Stomach (tissue), 8 donors: ENCODE measurements at regions not wholly inside any gene's neighbourhood (a gene's known extent, or its start where the extent isn't known, plus 50 kb on each side); places are given as distances from the start of the nearest gene placed in this dataset.

Source experiments
- DNase-seq, 2 donors: peaks; one replicate each; pipeline versions ENCODE4 v3.0.0 to v3.0.0-alpha.2; 2013 to 2019
- H3K27ac ChIP-seq, 5 donors: fragments of 200-600 bp in 4 of 5; sonication (generic) in 4 of 5; one replicate each; pipeline ENCODE4 v1.5.1; 2013 to 2019; ENCODE audit warnings: mild to moderate bottlenecking in 1 of 5, moderate library complexity in 1 of 5
- H3K27me3 ChIP-seq, 3 donors: fragments of 200-600 bp; sonication (generic); one replicate each; pipeline ENCODE4 v1.5.1; 2017 to 2019; ENCODE audit warnings: mixed run types in 1 of 3
- H3K36me3 ChIP-seq, 4 donors: fragments of 200-600 bp; sonication (generic); 1 replicate in 3 of 4; 2 replicates in 1 of 4; pipeline ENCODE4 v1.5.1; 2016 to 2019
- H3K4me1 ChIP-seq, 4 donors: fragments of 200-600 bp; sonication (generic); one replicate each; pipeline ENCODE4 v1.5.1; 2016 to 2019
- H3K4me3 ChIP-seq, 4 donors: fragments of 200-600 bp; sonication (generic) in 3 of 4; one replicate each; pipeline ENCODE4 v1.5.1; 2016 to 2019; ENCODE audit warnings: mild to moderate bottlenecking in 1 of 4
- H3K9me3 ChIP-seq, 4 donors: fragments of 200-600 bp; sonication (generic); one replicate each; pipeline ENCODE4 v1.5.1; 2016 to 2019
- EP300 ChIP-seq: sonication (generic); formaldehyde crosslinking; IDR thresholded peaks from one replicate; pipeline ENCODE4 v1.6.1; 2017; ENCODE audit warnings: antibody characterized with exemption
- POLR2A ChIP-seq, 4 donors: fragments of 450-650 bp; IDR thresholded peaks; one replicate each; pipeline ENCODE4 v1.6.1; 2016; ENCODE audit warnings: antibody characterized with exemption in 4 of 4, control low read depth in 2 of 4, mild to moderate bottlenecking in 1 of 4, moderate library complexity in 1 of 4
- POLR2AphosphoS5 ChIP-seq, 3 donors: sonication (generic); formaldehyde crosslinking; IDR thresholded peaks; one replicate each; pipeline ENCODE4 v1.6.1; 2016; ENCODE audit warnings: antibody characterized with exemption in 3 of 3
- WGBS, 5 donors: extraction: QIAGEN DNeasy Blood & Tissue Kit in 3 of 5; methylation state at CpG; one replicate each; pipeline versions ENCODE4 v1.1.5 to v1.1.7; 2013 to 2018; 5-methylcytosine and 5-hydroxymethylcytosine counted together
- intact Hi-C: fragments of 100-400 bp; cut with DNase I; formaldehyde crosslinking; loops from one replicate; pipeline ENCODE4 v1.15.1; 2023; ENCODE audit warnings: low total_unique reads
- TF ChIP-seq, protein P1 (sequence below), 7 experiments: fragments of 450-650 bp in 4 of 7; fragments of 200-600 bp in 3 of 7; sonication (generic) in 3 of 7; IDR thresholded peaks; one replicate each; pipeline ENCODE4 v1.5.1; 2016 to 2019; ENCODE audit warnings: antibody characterized with exemption in 7 of 7, control low read depth in 2 of 7, mild to moderate bottlenecking in 1 of 7
- donor health status: healthy with polysubstance abuse.
- donor health status: Bipolar disorder and iron deficiency.
- donor health status: healthy.

DNA sequence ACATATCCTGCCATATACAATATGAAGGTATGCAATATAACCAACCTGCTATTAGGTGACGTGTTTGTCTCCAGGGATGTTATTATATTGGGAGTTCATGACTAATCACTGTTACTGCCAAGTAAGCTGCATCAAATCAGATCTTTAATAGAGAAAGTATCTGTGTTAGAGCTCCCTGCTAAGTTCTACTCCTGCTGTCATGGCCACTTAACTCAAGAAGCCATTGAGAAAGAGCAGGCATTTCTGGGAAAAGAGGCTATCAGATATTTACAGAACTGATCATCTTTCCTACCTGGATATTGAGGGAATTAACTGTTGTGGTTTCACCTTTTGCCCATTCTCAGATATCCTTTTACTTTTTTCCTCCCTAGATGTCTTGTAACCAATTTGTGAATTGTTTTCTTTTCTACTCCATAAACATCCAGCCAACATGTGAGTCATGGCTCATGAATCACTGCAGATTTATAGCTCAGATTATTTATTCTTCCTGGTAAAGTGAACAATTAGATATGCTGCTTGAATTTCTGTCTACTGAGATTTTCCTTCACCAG is 634.8 kb upstream of the FAM174A start:
- H3K27me3 ChIP-seq: no peaks in the 10 kb centered on the region
- 69 to 87% (median 82%) methylated on average over 1 of the region's 1 CpG for WGBS, 5 donors
- no peaks in the 10 kb centered on the region for H3K9me3 ChIP-seq
- H3K27ac ChIP-seq: no peak overlapping the region
- H3K4me1 ChIP-seq: no peaks in the 10 kb centered on the region
- no peaks in the 10 kb centered on the region for H3K36me3 ChIP-seq
- DNase-seq: no peak
- TF ChIP-seq POLR2AphosphoS5 (IDR thresholded peaks at IDR 0.05) (no peak), POLR2A (IDR thresholded peaks at IDR 0.05) (no peak), EP300 (no peak)
- TF ChIP-seq, protein P1, sequence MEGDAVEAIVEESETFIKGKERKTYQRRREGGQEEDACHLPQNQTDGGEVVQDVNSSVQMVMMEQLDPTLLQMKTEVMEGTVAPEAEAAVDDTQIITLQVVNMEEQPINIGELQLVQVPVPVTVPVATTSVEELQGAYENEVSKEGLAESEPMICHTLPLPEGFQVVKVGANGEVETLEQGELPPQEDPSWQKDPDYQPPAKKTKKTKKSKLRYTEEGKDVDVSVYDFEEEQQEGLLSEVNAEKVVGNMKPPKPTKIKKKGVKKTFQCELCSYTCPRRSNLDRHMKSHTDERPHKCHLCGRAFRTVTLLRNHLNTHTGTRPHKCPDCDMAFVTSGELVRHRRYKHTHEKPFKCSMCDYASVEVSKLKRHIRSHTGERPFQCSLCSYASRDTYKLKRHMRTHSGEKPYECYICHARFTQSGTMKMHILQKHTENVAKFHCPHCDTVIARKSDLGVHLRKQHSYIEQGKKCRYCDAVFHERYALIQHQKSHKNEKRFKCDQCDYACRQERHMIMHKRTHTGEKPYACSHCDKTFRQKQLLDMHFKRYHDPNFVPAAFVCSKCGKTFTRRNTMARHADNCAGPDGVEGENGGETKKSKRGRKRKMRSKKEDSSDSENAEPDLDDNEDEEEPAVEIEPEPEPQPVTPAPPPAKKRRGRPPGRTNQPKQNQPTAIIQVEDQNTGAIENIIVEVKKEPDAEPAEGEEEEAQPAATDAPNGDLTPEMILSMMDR (IDR thresholded peaks at IDR 0.05): no peak
- intact Hi-C loops: no loop called here
- H3K4me3 ChIP-seq: no peak overlapping the region

DNA sequence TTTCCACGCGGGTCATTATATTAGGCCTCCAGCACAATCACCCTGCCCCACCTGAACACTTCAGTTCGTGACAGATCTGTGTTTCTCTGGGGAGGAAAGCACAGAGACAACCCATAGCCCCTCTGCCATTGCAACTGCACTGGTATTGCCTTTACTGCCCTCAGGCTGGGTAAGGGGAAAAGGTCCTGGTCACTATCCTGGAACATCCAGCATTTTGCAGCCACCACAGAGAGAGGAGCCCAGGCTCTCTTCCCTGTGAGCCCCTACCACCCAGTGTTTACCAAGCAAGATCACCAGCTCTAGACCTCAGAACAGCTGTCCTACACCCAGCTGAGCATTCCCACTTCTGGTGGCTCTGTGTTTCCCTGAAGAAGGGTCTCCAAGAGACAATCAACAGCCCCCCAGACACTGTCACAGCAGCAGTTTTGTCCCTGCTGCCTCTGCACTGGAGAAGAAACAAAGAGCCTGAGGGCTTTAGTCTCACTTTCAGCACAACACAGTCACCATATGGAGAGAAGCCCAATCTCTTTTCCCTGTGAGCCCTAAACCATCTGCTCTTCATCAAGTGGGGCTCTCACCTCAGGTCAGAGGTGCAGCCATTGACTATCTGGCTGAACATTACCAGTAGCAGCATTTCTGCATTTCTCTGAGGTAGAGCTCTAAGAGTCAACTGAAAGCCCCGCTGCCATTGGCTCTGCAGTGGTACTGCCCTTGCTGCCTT is 655.2 kb upstream of the FAM174A start:
- TF ChIP-seq POLR2AphosphoS5 (IDR thresholded peaks at IDR 0.05) (no peak), EP300 (no peak), POLR2A (IDR thresholded peaks at IDR 0.05) (no peak)
- TF ChIP-seq, protein P1 (IDR thresholded peaks at IDR 0.05): no peak
- 84 to 94% (median 88%) methylated on average over 4 of the region's 4 CpGs for WGBS, 5 donors

DNA sequence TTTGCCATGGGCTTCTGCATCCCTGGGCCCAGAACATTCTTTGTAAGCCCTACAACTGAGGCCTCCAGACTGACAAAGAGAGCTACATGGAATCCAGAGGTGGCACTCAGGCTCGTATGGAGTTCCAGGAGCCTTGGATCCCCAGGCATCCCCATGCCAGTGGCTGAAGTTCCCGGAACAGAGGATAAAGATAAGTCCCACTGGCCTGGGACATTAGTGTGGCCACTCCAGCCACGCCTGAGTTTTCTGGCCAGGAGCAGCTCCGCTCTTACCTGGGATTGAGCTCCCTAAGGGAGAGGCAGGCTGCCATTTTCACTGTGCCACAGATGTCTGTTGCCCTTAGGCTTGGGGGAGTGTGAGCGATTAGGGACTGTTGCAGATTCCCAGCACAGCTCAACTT is 656.3 kb upstream of the FAM174A start:
- intact Hi-C loops: no loop called here
- WGBS, 5 donors: 81 to 98% (median 89%) methylated on average over 5 of the region's 5 CpGs
- no peaks in the 10 kb centered on the region for H3K27me3 ChIP-seq

More for the DNA sequence above, 655.2 kb upstream of the FAM174A start:
- Histone ChIP-seq H3K4me3 (no peak overlapping the region), H3K9me3 (no peaks in the 10 kb centered on the region), H3K4me1 (no peaks in the 10 kb centered on the region), H3K27me3 (no peaks in the 10 kb centered on the region), H3K27ac (no peak overlapping the region), H3K36me3 (no peaks in the 10 kb centered on the region)
- no peak for DNase-seq
- intact Hi-C loops: no loop called here

DNA sequence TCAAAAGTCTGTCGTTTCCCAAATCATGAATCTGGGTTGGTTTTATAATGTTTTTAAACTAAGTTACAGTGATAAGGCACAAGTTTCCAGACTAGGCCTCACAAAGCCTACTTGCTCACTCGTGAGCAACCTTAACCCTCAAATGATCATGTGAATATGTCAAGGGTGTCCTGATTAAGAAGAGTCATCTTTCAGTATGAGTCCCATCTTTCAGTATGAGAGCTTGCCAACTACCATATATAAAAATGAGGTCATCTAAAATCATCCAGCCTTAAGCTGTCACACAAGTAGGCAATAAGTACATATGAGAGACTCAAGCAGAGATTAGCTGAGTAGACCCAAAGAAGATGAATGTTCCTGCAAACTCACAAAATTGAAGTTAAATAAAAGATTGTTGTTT is 668.4 kb upstream of the FAM174A start:
- WGBS, 5 donors: 57 to 73% (median 59%) methylated on average over 2 of the region's 2 CpGs
- no peaks in the 10 kb centered on the region for H3K27me3 ChIP-seq
- intact Hi-C loops: no loop called here
- DNase-seq: no peak
- H3K27ac ChIP-seq: no peak overlapping the region
- no peaks in the 10 kb centered on the region for H3K9me3 ChIP-seq
- H3K4me1 ChIP-seq: no peaks in the 10 kb centered on the region
- no peaks in the 10 kb centered on the region for H3K36me3 ChIP-seq
- no peak overlapping the region for H3K4me3 ChIP-seq
- TF ChIP-seq POLR2A (IDR thresholded peaks at IDR 0.05): no peak
- no peak for TF ChIP-seq POLR2AphosphoS5 (IDR thresholded peaks at IDR 0.05)
- TF ChIP-seq, protein P1 (IDR thresholded peaks at IDR 0.05): no peak
- no peak for TF ChIP-seq EP300

More for the DNA sequence above, 656.3 kb upstream of the FAM174A start:
- no peak for DNase-seq
- no peaks in the 10 kb centered on the region for H3K9me3 ChIP-seq
- no peak overlapping the region for H3K4me3 ChIP-seq
- no peaks in the 10 kb centered on the region for H3K36me3 ChIP-seq
- TF ChIP-seq POLR2AphosphoS5 (IDR thresholded peaks at IDR 0.05): no peak
- no peak overlapping the region for H3K27ac ChIP-seq
- no peaks in the 10 kb centered on the region for H3K4me1 ChIP-seq

DNA sequence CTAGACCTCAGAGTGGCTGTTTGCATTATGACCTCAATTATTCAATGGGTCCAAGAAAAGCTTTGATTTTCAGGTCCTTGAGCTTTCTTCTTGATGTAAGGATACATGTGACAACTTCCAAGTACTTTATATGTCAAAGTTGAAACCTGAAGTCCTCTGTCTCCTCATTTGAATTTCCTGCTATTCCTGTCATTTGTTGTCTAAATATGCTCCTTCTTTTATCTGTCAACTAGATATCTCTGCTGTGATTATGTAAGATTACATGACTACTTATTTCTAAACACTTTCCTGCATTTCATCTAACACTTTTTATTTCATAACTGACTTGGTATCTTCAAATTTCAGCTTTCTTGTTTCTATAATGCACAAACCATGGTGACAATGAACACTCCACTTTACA is 670.0 kb upstream of the FAM174A start:
- Histone ChIP-seq H3K9me3 (no peaks in the 10 kb centered on the region), H3K27me3 (no peaks in the 10 kb centered on the region), H3K36me3 (no peaks in the 10 kb centered on the region), H3K4me3 (no peak overlapping the region), H3K27ac (no peak overlapping the region), H3K4me1 (no peaks in the 10 kb centered on the region)
- TF ChIP-seq, protein P1 (IDR thresholded peaks at IDR 0.05): no peak
- TF ChIP-seq EP300: no peak
- no peak for TF ChIP-seq POLR2AphosphoS5 (IDR thresholded peaks at IDR 0.05)
- TF ChIP-seq POLR2A (IDR thresholded peaks at IDR 0.05): no peak
- intact Hi-C loops: no loop called here
- DNase-seq: no peak
